ENCODE measurements at regions not wholly inside any gene's neighbourhood (a gene's known extent, or its start where the extent isn't known, plus 50 kb on each side); places are given as distances from the start of the nearest gene placed in this dataset.

GRCh38 chr5:89444088-89444487 lies 561.1 kb upstream of the MEF2C start:
- no peak for DNase-seq (ENCODE audit: low read depth)
- no peak for TF ChIP-seq EZH2 (IDR thresholded peaks at IDR 0.05; ENCODE audit: insufficient read depth, low read length)
- TF ChIP-seq CTCF (IDR thresholded peaks at IDR 0.05; ENCODE audit: insufficient read depth, low read depth, low read length) = no peak
- H3K27me3 ChIP-seq (ENCODE audit: insufficient read depth, low read length) = no peaks in the 10 kb centered on the region
- H3K4me3 Mint-ChIP-seq (ENCODE audit: unreplicated experiment) = no peak overlapping the region
- H3K36me3 Mint-ChIP-seq (ENCODE audit: low read depth, unreplicated experiment) = no peaks in the 10 kb centered on the region
- no peak overlapping the region for H2AFZ ChIP-seq (ENCODE audit: low read depth, low read length)
- no peaks in the 10 kb centered on the region for H3K36me3 ChIP-seq (ENCODE audit: insufficient read depth, low read length)
- no peaks in the 10 kb centered on the region for H3K4me1 ChIP-seq (ENCODE audit: insufficient read depth, low read length)
- no peak overlapping the region for H3K4me2 ChIP-seq (ENCODE audit: low read length)
- no peak overlapping the region for H3K27ac ChIP-seq (ENCODE audit: low read depth, low read length)
- H3K4me3 ChIP-seq (ENCODE audit: insufficient read depth, low read depth, low read length) = no peak overlapping the region
- H3K9me3 Mint-ChIP-seq (ENCODE audit: unreplicated experiment) = no peaks in the 10 kb centered on the region
- H3K9ac ChIP-seq (ENCODE audit: low read length) = no peak overlapping the region
- H4K20me1 ChIP-seq (ENCODE audit: insufficient read depth, low read length) = no peaks in the 10 kb centered on the region
- no peak overlapping the region for H3K27ac Mint-ChIP-seq (ENCODE audit: unreplicated experiment)
- no peaks in the 10 kb centered on the region for H3K79me2 ChIP-seq (ENCODE audit: insufficient read depth, low read length)
- H3K4me1 Mint-ChIP-seq (ENCODE audit: low read depth, unreplicated experiment) = peaks cover 5% of the 10 kb centered on the region
- no peaks in the 10 kb centered on the region for H3K9me3 ChIP-seq (ENCODE audit: insufficient read depth, low read depth, low read length)
- no peaks in the 10 kb centered on the region for H3K27me3 Mint-ChIP-seq (ENCODE audit: low read depth, unreplicated experiment)
- no peak for FAIRE-seq

GRCh38 chr5:89443508-89443907 lies 560.5 kb upstream of the MEF2C start:
- Histone ChIP-seq H3K9me3 (ENCODE audit: insufficient read depth, low read depth, low read length) (no peaks in the 10 kb centered on the region), H3K79me2 (ENCODE audit: insufficient read depth, low read length) (no peaks in the 10 kb centered on the region), H3K27ac (ENCODE audit: low read depth, low read length) (no peak overlapping the region), H3K36me3 (ENCODE audit: insufficient read depth, low read length) (no peaks in the 10 kb centered on the region), H4K20me1 (ENCODE audit: insufficient read depth, low read length) (no peaks in the 10 kb centered on the region), H3K9ac (ENCODE audit: low read length) (no peak overlapping the region), H3K4me1 (ENCODE audit: insufficient read depth, low read length) (no peaks in the 10 kb centered on the region), H3K4me3 (ENCODE audit: insufficient read depth, low read depth, low read length) (no peak overlapping the region), H2AFZ (ENCODE audit: low read depth, low read length) (no peak overlapping the region), H3K4me2 (ENCODE audit: low read length) (no peak overlapping the region), H3K27me3 (ENCODE audit: insufficient read depth, low read length) (no peaks in the 10 kb centered on the region)
- H3K27me3 Mint-ChIP-seq (ENCODE audit: low read depth, unreplicated experiment) = no peaks in the 10 kb centered on the region
- no peak for DNase-seq (ENCODE audit: low read depth)
- H3K36me3 Mint-ChIP-seq (ENCODE audit: low read depth, unreplicated experiment) = no peaks in the 10 kb centered on the region
- H3K9me3 Mint-ChIP-seq (ENCODE audit: unreplicated experiment) = no peaks in the 10 kb centered on the region
- no peak overlapping the region for H3K27ac Mint-ChIP-seq (ENCODE audit: unreplicated experiment)
- no peak overlapping the region for H3K4me3 Mint-ChIP-seq (ENCODE audit: unreplicated experiment)
- no peak for TF ChIP-seq EZH2 (IDR thresholded peaks at IDR 0.05; ENCODE audit: insufficient read depth, low read length)
- no peak for TF ChIP-seq CTCF (IDR thresholded peaks at IDR 0.05; ENCODE audit: insufficient read depth, low read depth, low read length)
- FAIRE-seq = no peak
- H3K4me1 Mint-ChIP-seq (ENCODE audit: low read depth, unreplicated experiment) = peaks cover 5% of the 10 kb centered on the region

GRCh38 chr5:89441965-89442364 lies 559.0 kb upstream of the MEF2C start:
- H3K4me2 ChIP-seq (ENCODE audit: low read length) = no peak overlapping the region
- Mint-ChIP-seq H3K9me3 (ENCODE audit: unreplicated experiment) (no peaks in the 10 kb centered on the region), H3K4me3 (ENCODE audit: unreplicated experiment) (no peak overlapping the region), H3K27ac (ENCODE audit: unreplicated experiment) (no peak overlapping the region), H3K27me3 (ENCODE audit: low read depth, unreplicated experiment) (no peaks in the 10 kb centered on the region), H3K36me3 (ENCODE audit: low read depth, unreplicated experiment) (no peaks in the 10 kb centered on the region), H3K4me1 (ENCODE audit: low read depth, unreplicated experiment) (peaks cover 13% of the 10 kb centered on the region)
- no peaks in the 10 kb centered on the region for H4K20me1 ChIP-seq (ENCODE audit: insufficient read depth, low read length)
- no peaks in the 10 kb centered on the region for H3K27me3 ChIP-seq (ENCODE audit: insufficient read depth, low read length)
- no peak for TF ChIP-seq CTCF (IDR thresholded peaks at IDR 0.05; ENCODE audit: insufficient read depth, low read depth, low read length)
- TF ChIP-seq EZH2 (IDR thresholded peaks at IDR 0.05; ENCODE audit: insufficient read depth, low read length) = no peak
- H2AFZ ChIP-seq (ENCODE audit: low read depth, low read length) = no peak overlapping the region
- FAIRE-seq (no peak), DNase-seq (ENCODE audit: low read depth) (no peak)
- no peak overlapping the region for H3K9ac ChIP-seq (ENCODE audit: low read length)
- H3K27ac ChIP-seq (ENCODE audit: low read depth, low read length) = no peak overlapping the region
- H3K4me3 ChIP-seq (ENCODE audit: insufficient read depth, low read depth, low read length) = no peak overlapping the region
- no peaks in the 10 kb centered on the region for H3K36me3 ChIP-seq (ENCODE audit: insufficient read depth, low read length)
- no peaks in the 10 kb centered on the region for H3K79me2 ChIP-seq (ENCODE audit: insufficient read depth, low read length)
- no peaks in the 10 kb centered on the region for H3K9me3 ChIP-seq (ENCODE audit: insufficient read depth, low read depth, low read length)
- H3K4me1 ChIP-seq (ENCODE audit: insufficient read depth, low read length) = peaks cover 5% of the 10 kb centered on the region
